ENCODE measurements at regions not wholly inside any gene's neighbourhood (a gene's known extent, or its start where the extent isn't known, plus 50 kb on each side); places are given as distances from the start of the nearest gene placed in this dataset.

DNA sequence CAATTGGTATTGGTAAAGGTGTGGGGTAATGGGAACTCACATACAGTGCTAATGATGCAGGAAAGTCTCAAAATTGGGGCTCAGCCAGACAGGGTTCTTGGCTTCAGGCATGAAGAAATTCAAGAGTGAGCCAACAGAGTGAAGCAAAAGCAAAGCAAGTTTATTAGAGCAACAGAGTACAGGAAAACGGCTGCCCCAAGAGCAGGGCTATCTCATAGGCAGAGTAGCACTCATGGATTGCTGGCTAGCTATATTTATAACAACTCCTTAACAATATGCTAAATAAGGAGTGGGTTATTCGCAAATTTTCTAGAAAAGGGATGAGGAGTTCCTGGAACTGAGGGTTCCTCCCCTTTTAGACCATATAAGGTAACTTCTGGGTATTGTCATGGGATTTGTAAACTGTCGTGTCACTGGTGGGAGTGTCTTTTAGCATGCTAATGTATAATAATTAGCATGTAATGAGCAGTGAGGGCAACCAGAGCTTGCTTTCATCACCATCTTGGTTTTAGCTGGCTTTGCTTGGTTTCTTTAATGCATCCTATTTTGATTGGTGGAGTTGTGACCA is 233.8 kb upstream of the NOL4 start:
- ATAC-seq, result no peak
- POLR2A ChIA-PET, result no interaction called here

DNA sequence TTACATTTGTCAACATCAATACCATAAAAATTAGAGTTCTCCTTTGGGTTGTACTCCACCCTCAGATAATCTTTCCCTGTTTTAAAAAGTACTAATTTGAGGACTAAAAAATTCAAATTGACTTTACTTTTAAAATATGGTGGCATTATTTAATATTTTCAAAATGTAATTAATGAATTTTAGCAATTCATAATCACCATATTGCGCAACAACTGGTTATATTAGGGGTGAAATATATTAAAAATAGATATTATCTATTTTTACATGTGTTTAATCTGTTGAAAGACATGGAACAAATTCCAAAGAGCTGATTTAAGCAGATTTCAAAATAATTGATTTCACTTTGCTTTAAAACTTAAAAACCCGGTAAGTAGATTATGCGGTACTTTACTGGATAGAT is 236.6 kb upstream of the NOL4 start:
- ChIA-PET POLR2A (no interaction called here), CTCF (no interaction called here)
- ATAC-seq, result no peak
- Histone ChIP-seq H3K36me3 (ENCODE audit: control insufficient read depth, insufficient read depth, low read length) (no peaks in the 10 kb centered on the region), H3K4me1 (ENCODE audit: control insufficient read depth, insufficient read depth, low read length) (no peaks in the 10 kb centered on the region), H3K27me3 (ENCODE audit: control insufficient read depth, insufficient read depth, low read length) (no peaks in the 10 kb centered on the region), H3K27ac (ENCODE audit: low read length) (no peak overlapping the region), H3K9me3 (ENCODE audit: control insufficient read depth, insufficient read depth, low read depth, low read length) (no peaks in the 10 kb centered on the region), H3K4me3 (ENCODE audit: low read depth in 2 of 2, low read length in 2 of 2) (no peak overlapping the region)
- intact Hi-C loops (cut with micrococcal nuclease; ENCODE audit: unreplicated experiment) (no loop called here), in situ Hi-C loops (cut with HindIII; ENCODE audit: low pct_unique_long_range_greater_than_20kb, low sequenced_read_pairs) (no loop called here)
- BruUV-seq (replicated peaks), result no TSS peak
- TF ChIP-seq POLR2AphosphoS5 (IDR thresholded peaks at IDR 0.05; ENCODE audit: low read depth, low read length) (no peak), SIN3A (IDR thresholded peaks at IDR 0.05; ENCODE audit: borderline replicate concordance, insufficient read depth, low read depth, low read length) (no peak), TCF7L2 (IDR thresholded peaks at IDR 0.05; ENCODE audit: low read depth, low read length) (no peak)
- TF ChIP-seq, protein P1, sequence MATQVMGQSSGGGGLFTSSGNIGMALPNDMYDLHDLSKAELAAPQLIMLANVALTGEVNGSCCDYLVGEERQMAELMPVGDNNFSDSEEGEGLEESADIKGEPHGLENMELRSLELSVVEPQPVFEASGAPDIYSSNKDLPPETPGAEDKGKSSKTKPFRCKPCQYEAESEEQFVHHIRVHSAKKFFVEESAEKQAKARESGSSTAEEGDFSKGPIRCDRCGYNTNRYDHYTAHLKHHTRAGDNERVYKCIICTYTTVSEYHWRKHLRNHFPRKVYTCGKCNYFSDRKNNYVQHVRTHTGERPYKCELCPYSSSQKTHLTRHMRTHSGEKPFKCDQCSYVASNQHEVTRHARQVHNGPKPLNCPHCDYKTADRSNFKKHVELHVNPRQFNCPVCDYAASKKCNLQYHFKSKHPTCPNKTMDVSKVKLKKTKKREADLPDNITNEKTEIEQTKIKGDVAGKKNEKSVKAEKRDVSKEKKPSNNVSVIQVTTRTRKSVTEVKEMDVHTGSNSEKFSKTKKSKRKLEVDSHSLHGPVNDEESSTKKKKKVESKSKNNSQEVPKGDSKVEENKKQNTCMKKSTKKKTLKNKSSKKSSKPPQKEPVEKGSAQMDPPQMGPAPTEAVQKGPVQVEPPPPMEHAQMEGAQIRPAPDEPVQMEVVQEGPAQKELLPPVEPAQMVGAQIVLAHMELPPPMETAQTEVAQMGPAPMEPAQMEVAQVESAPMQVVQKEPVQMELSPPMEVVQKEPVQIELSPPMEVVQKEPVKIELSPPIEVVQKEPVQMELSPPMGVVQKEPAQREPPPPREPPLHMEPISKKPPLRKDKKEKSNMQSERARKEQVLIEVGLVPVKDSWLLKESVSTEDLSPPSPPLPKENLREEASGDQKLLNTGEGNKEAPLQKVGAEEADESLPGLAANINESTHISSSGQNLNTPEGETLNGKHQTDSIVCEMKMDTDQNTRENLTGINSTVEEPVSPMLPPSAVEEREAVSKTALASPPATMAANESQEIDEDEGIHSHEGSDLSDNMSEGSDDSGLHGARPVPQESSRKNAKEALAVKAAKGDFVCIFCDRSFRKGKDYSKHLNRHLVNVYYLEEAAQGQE (IDR thresholded peaks at IDR 0.05; ENCODE audit: insufficient read depth in 1 of 2, low read depth in 2 of 2, low read length in 1 of 2), result no peak
- TF ChIP-seq, protein P2, sequence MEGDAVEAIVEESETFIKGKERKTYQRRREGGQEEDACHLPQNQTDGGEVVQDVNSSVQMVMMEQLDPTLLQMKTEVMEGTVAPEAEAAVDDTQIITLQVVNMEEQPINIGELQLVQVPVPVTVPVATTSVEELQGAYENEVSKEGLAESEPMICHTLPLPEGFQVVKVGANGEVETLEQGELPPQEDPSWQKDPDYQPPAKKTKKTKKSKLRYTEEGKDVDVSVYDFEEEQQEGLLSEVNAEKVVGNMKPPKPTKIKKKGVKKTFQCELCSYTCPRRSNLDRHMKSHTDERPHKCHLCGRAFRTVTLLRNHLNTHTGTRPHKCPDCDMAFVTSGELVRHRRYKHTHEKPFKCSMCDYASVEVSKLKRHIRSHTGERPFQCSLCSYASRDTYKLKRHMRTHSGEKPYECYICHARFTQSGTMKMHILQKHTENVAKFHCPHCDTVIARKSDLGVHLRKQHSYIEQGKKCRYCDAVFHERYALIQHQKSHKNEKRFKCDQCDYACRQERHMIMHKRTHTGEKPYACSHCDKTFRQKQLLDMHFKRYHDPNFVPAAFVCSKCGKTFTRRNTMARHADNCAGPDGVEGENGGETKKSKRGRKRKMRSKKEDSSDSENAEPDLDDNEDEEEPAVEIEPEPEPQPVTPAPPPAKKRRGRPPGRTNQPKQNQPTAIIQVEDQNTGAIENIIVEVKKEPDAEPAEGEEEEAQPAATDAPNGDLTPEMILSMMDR (IDR thresholded peaks at IDR 0.05), result no peak
- no peak for DNase-seq (ENCODE audit: low read depth, low spot score)

More for the DNA sequence above, 233.8 kb upstream of the NOL4 start:
- no peaks in the 10 kb centered on the region for H3K9me3 ChIP-seq (ENCODE audit: control insufficient read depth, insufficient read depth, low read depth, low read length)
- H3K36me3 ChIP-seq (ENCODE audit: control insufficient read depth, insufficient read depth, low read length), result no peaks in the 10 kb centered on the region
- CTCF ChIA-PET, result no interaction called here
- no peak for DNase-seq (ENCODE audit: low read depth, low spot score)
- H3K4me1 ChIP-seq (ENCODE audit: control insufficient read depth, insufficient read depth, low read length), result no peaks in the 10 kb centered on the region
- no peaks in the 10 kb centered on the region for H3K27me3 ChIP-seq (ENCODE audit: control insufficient read depth, insufficient read depth, low read length)
- intact Hi-C loops (cut with micrococcal nuclease; ENCODE audit: unreplicated experiment), result no loop called here
- TF ChIP-seq SIN3A (IDR thresholded peaks at IDR 0.05; ENCODE audit: borderline replicate concordance, insufficient read depth, low read depth, low read length) (no peak), TCF7L2 (IDR thresholded peaks at IDR 0.05; ENCODE audit: low read depth, low read length) (no peak), POLR2AphosphoS5 (IDR thresholded peaks at IDR 0.05; ENCODE audit: low read depth, low read length) (no peak)
- TF ChIP-seq, protein P2 (IDR thresholded peaks at IDR 0.05), result no peak
- TF ChIP-seq, protein P1 (IDR thresholded peaks at IDR 0.05; ENCODE audit: insufficient read depth in 1 of 2, low read depth in 2 of 2, low read length in 1 of 2), result no peak
- BruUV-seq (replicated peaks), result no TSS peak
- H3K4me3 ChIP-seq (ENCODE audit: low read depth in 2 of 2, low read length in 2 of 2), result no peak overlapping the region
- no peak overlapping the region for H3K27ac ChIP-seq (ENCODE audit: low read length)
- in situ Hi-C loops (cut with HindIII; ENCODE audit: low pct_unique_long_range_greater_than_20kb, low sequenced_read_pairs), result no loop called here

Data from Panc1 (cell line).